ENCODE measurements at regions not wholly inside any gene's neighbourhood (a gene's known extent, or its start where the extent isn't known, plus 50 kb on each side); places are given as distances from the start of the nearest gene placed in this dataset.

- intact Hi-C loops (cut with DNase I): no loop called here
- DNase-seq (ENCODE audit: low spot score): no peak
These were observed 148.3 kb downstream of the ELAVL4 start for GRCh38 chr1:50257029-50257428.

All from cardiac septum (tissue), 1 donor.